Rectal smooth muscle tissue (tissue), 1 donor: ENCODE measurements at regions not wholly inside any gene's neighbourhood (a gene's known extent, or its start where the extent isn't known, plus 50 kb on each side); places are given as distances from the start of the nearest gene placed in this dataset.
"Not testable (repeated sequence)": the region's sequence is repeated elsewhere in the genome, so short reads cannot be mapped to it uniquely, and the experiment has no call there.

Source experiments
- H3K27ac ChIP-seq: one replicate; pipeline ENCODE4 v1.7.0; 2013; ENCODE audit warnings: low read depth, low read length, inconsistent platforms
- H3K27me3 ChIP-seq: one replicate; pipeline ENCODE4 v1.7.0; 2013; ENCODE audit warnings: low read length; ENCODE audit not compliant: control insufficient read depth, insufficient read depth
- H3K36me3 ChIP-seq: one replicate; pipeline ENCODE4 v1.7.0; 2013; ENCODE audit warnings: low read length; ENCODE audit not compliant: control insufficient read depth, insufficient read depth
- H3K4me1 ChIP-seq: one replicate; pipeline ENCODE4 v1.7.0; 2013; ENCODE audit warnings: low read length; ENCODE audit not compliant: control insufficient read depth, insufficient read depth
- H3K4me3 ChIP-seq: one replicate; pipeline ENCODE4 v1.7.0; 2013; ENCODE audit warnings: low read length
- H3K9ac ChIP-seq: one replicate; pipeline ENCODE4 v1.7.0; 2013; ENCODE audit warnings: low read length

GRCh38 chr7:35853194-35853593 is 52.3 kb downstream of the SEPTIN7 start:
- not testable (repeated sequence) for H3K36me3 ChIP-seq, H3K27me3 ChIP-seq, H3K9ac ChIP-seq, H3K27ac ChIP-seq, H3K4me3 ChIP-seq, H3K4me1 ChIP-seq

GRCh38 chr7:35854311-35854710 is 53.5 kb downstream of the SEPTIN7 start:
- no peaks in the 10 kb centered on the region for H3K4me1 ChIP-seq
- H3K27ac ChIP-seq = no peak overlapping the region
- H3K4me3 ChIP-seq = no peak overlapping the region

GRCh38 chr7:35856175-35856574 is 55.3 kb downstream of the SEPTIN7 start:
- no peaks in the 10 kb centered on the region for H3K27me3 ChIP-seq
- no peaks in the 10 kb centered on the region for H3K36me3 ChIP-seq
- no peak overlapping the region for H3K27ac ChIP-seq
- H3K4me3 ChIP-seq = no peak overlapping the region
- no peaks in the 10 kb centered on the region for H3K4me1 ChIP-seq
- H3K9ac ChIP-seq = no peak overlapping the region

More at GRCh38 chr7:35854311-35854710, 53.5 kb downstream of the SEPTIN7 start:
- no peaks in the 10 kb centered on the region for H3K27me3 ChIP-seq
- no peaks in the 10 kb centered on the region for H3K36me3 ChIP-seq
- no peak overlapping the region for H3K9ac ChIP-seq

GRCh38 chr7:35860664-35861063 is 59.8 kb downstream of the SEPTIN7 start:
- no peaks in the 10 kb centered on the region for H3K36me3 ChIP-seq
- H3K4me3 ChIP-seq = no peak overlapping the region
- no peaks in the 10 kb centered on the region for H3K27me3 ChIP-seq
- H3K4me1 ChIP-seq = no peaks in the 10 kb centered on the region
- H3K9ac ChIP-seq = no peak overlapping the region
- H3K27ac ChIP-seq = no peak overlapping the region

- H3K27me3 ChIP-seq = no peaks in the 10 kb centered on the region
- no peak overlapping the region for H3K4me3 ChIP-seq
- H3K4me1 ChIP-seq = no peaks in the 10 kb centered on the region
- H3K36me3 ChIP-seq = no peaks in the 10 kb centered on the region
- H3K27ac ChIP-seq = no peak overlapping the region
- no peak overlapping the region for H3K9ac ChIP-seq
Measured at GRCh38 chr7:35865287-35865686, 64.4 kb downstream of the SEPTIN7 start.

GRCh38 chr7:35866186-35866585 is 65.3 kb downstream of the SEPTIN7 start:
- Histone ChIP-seq H3K4me1 (no peaks in the 10 kb centered on the region), H3K27ac (no peak overlapping the region), H3K4me3 (no peak overlapping the region), H3K27me3 (no peaks in the 10 kb centered on the region), H3K9ac (no peak overlapping the region), H3K36me3 (no peaks in the 10 kb centered on the region)

- H3K36me3 ChIP-seq, H3K27me3 ChIP-seq, H3K4me3 ChIP-seq, H3K4me1 ChIP-seq, H3K27ac ChIP-seq, H3K9ac ChIP-seq: not testable (repeated sequence)
Measured at GRCh38 chr7:35869117-35869516, 68.3 kb downstream of the SEPTIN7 start.

GRCh38 chr7:35869810-35870209 is 69.0 kb downstream of the SEPTIN7 start:
- no peak overlapping the region for H3K27ac ChIP-seq
- H3K4me1 ChIP-seq = peaks cover 3% of the 10 kb centered on the region
- no peak overlapping the region for H3K4me3 ChIP-seq
- H3K27me3 ChIP-seq = no peaks in the 10 kb centered on the region
- H3K36me3 ChIP-seq = no peaks in the 10 kb centered on the region
- no peak overlapping the region for H3K9ac ChIP-seq

GRCh38 chr7:35871856-35872255 is 71.0 kb downstream of the SEPTIN7 start:
- Histone ChIP-seq H3K9ac (no peak overlapping the region), H3K4me3 (no peak overlapping the region), H3K4me1 (peaks cover 3% of the 10 kb centered on the region), H3K27ac (no peak overlapping the region), H3K36me3 (no peaks in the 10 kb centered on the region), H3K27me3 (no peaks in the 10 kb centered on the region)

GRCh38 chr7:35874886-35875285 is 74.0 kb downstream of the SEPTIN7 start:
- H3K27me3 ChIP-seq = no peaks in the 10 kb centered on the region
- no peaks in the 10 kb centered on the region for H3K36me3 ChIP-seq
- H3K27ac ChIP-seq = no peak overlapping the region
- peaks cover 3% of the 10 kb centered on the region for H3K4me1 ChIP-seq
- H3K4me3 ChIP-seq = no peak overlapping the region
- no peak overlapping the region for H3K9ac ChIP-seq

- no peaks in the 10 kb centered on the region for H3K27me3 ChIP-seq
- no peak overlapping the region for H3K9ac ChIP-seq
- H3K36me3 ChIP-seq = no peaks in the 10 kb centered on the region
- peaks cover 3% of the 10 kb centered on the region for H3K4me1 ChIP-seq
- no peak overlapping the region for H3K4me3 ChIP-seq
- no peak overlapping the region for H3K27ac ChIP-seq
Measured at GRCh38 chr7:35875292-35875691, 74.4 kb downstream of the SEPTIN7 start.

GRCh38 chr7:35878351-35878750 is 77.5 kb downstream of the SEPTIN7 start:
- Histone ChIP-seq H3K36me3 (no peaks in the 10 kb centered on the region), H3K4me3 (no peak overlapping the region), H3K27ac (no peak overlapping the region), H3K9ac (no peak overlapping the region), H3K4me1 (no peaks in the 10 kb centered on the region), H3K27me3 (no peaks in the 10 kb centered on the region)

GRCh38 chr7:35887430-35887829 is 86.6 kb downstream of the SEPTIN7 start:
- H3K36me3 ChIP-seq = not testable (repeated sequence)

More at GRCh38 chr7:35887430-35887829, 86.6 kb downstream of the SEPTIN7 start:
- not testable (repeated sequence) for H3K27ac ChIP-seq, H3K4me3 ChIP-seq, H3K27me3 ChIP-seq, H3K9ac ChIP-seq, H3K4me1 ChIP-seq
